ENCODE measurements at regions not wholly inside any gene's neighbourhood (a gene's known extent, or its start where the extent isn't known, plus 50 kb on each side); places are given as distances from the start of the nearest gene placed in this dataset.
"Not testable (repeated sequence)": the region's sequence is repeated elsewhere in the genome, so short reads cannot be mapped to it uniquely, and the experiment has no call there.

- CTCF ChIA-PET = interaction anchor here (0.6 kb wide), 1 partner anchor 746 kb away, joined by 3 read pairs; no protein-coding TSS in a partner anchor
- H3K4me3 ChIP-seq (ENCODE audit: control insufficient read depth in 1 of 7, extremely low read depth in 1 of 7, insufficient read depth in 4 of 7, low read depth in 2 of 7, low read length in 6 of 7); DNase-seq; H3K4me1 ChIP-seq (ENCODE audit: control extremely low read depth in 1 of 4, control insufficient read depth in 4 of 4, insufficient read depth in 4 of 4, low read length in 3 of 4); H3K27me3 ChIP-seq (replicated peaks in 2 of 5; ENCODE audit: control insufficient read depth in 4 of 5, insufficient read depth in 5 of 5, low read length in 4 of 5); H3K36me3 ChIP-seq (ENCODE audit: control insufficient read depth in 4 of 4, insufficient read depth in 4 of 4, low read length in 3 of 4); POLR2A ChIA-PET; H3K9me3 ChIP-seq (ENCODE audit: control extremely low read depth in 1 of 5, control insufficient read depth in 4 of 5, insufficient read depth in 2 of 5, low read depth in 1 of 5, low read length in 4 of 5); H3K27ac ChIP-seq (ENCODE audit: insufficient read depth in 1 of 2, low read depth in 1 of 2, low read length in 2 of 2, poor library complexity in 1 of 2, severe bottlenecking in 2 of 2): not testable (repeated sequence)
- no CpG with 5 or more reads among the region's 2 CpGs for WGBS (ENCODE audit: insufficient coverage)
Measured at GRCh38 chr1:146479188-146479587, 250.4 kb upstream of the NOTCH2NLA start.

- H3K9me3 ChIP-seq (ENCODE audit: control extremely low read depth in 1 of 5, control insufficient read depth in 4 of 5, insufficient read depth in 2 of 5, low read depth in 1 of 5, low read length in 4 of 5); H3K27ac ChIP-seq (ENCODE audit: insufficient read depth in 1 of 2, low read depth in 1 of 2, low read length in 2 of 2, poor library complexity in 1 of 2, severe bottlenecking in 2 of 2); POLR2A ChIA-PET; H3K27me3 ChIP-seq (replicated peaks in 2 of 5; ENCODE audit: control insufficient read depth in 4 of 5, insufficient read depth in 5 of 5, low read length in 4 of 5); CTCF ChIA-PET; H3K4me1 ChIP-seq (ENCODE audit: control extremely low read depth in 1 of 4, control insufficient read depth in 4 of 4, insufficient read depth in 4 of 4, low read length in 3 of 4); H3K4me3 ChIP-seq (ENCODE audit: control insufficient read depth in 1 of 7, extremely low read depth in 1 of 7, insufficient read depth in 4 of 7, low read depth in 2 of 7, low read length in 6 of 7); H3K36me3 ChIP-seq (ENCODE audit: control insufficient read depth in 4 of 4, insufficient read depth in 4 of 4, low read length in 3 of 4): not testable (repeated sequence)
- WGBS (ENCODE audit: insufficient coverage) = 71% methylated on average over 5 of the region's 12 CpGs
- peak; percentile 17 to 31 (median 27) for DNase-seq
Measured at GRCh38 chr1:146478125-146478720, 249.4 kb upstream of the NOTCH2NLA start.

GRCh38 chr1:146475086-146475485, 246.3 kb upstream of the NOTCH2NLA start:
- H3K27me3 ChIP-seq (replicated peaks in 2 of 5; ENCODE audit: control insufficient read depth in 4 of 5, insufficient read depth in 5 of 5, low read length in 4 of 5); CTCF ChIA-PET: not testable (repeated sequence)
- WGBS (ENCODE audit: insufficient coverage) = 100% methylated on average over 3 of the region's 4 CpGs

GRCh38 chr1:146474216-146474615, 245.4 kb upstream of the NOTCH2NLA start:
- CTCF ChIA-PET = not testable (repeated sequence)

More at GRCh38 chr1:146475086-146475485, 246.3 kb upstream of the NOTCH2NLA start:
- H3K9me3 ChIP-seq (ENCODE audit: control extremely low read depth in 1 of 5, control insufficient read depth in 4 of 5, insufficient read depth in 2 of 5, low read depth in 1 of 5, low read length in 4 of 5); H3K36me3 ChIP-seq (ENCODE audit: control insufficient read depth in 4 of 4, insufficient read depth in 4 of 4, low read length in 3 of 4); DNase-seq; H3K27ac ChIP-seq (ENCODE audit: insufficient read depth in 1 of 2, low read depth in 1 of 2, low read length in 2 of 2, poor library complexity in 1 of 2, severe bottlenecking in 2 of 2); H3K4me3 ChIP-seq (ENCODE audit: control insufficient read depth in 1 of 7, extremely low read depth in 1 of 7, insufficient read depth in 4 of 7, low read depth in 2 of 7, low read length in 6 of 7); POLR2A ChIA-PET; H3K4me1 ChIP-seq (ENCODE audit: control extremely low read depth in 1 of 4, control insufficient read depth in 4 of 4, insufficient read depth in 4 of 4, low read length in 3 of 4): not testable (repeated sequence)

GRCh38 chr1:146472192-146472861, 243.5 kb upstream of the NOTCH2NLA start:
- H3K27me3 ChIP-seq (replicated peaks in 2 of 5; ENCODE audit: control insufficient read depth in 4 of 5, insufficient read depth in 5 of 5, low read length in 4 of 5); POLR2A ChIA-PET; CTCF ChIA-PET; H3K4me1 ChIP-seq (ENCODE audit: control extremely low read depth in 1 of 4, control insufficient read depth in 4 of 4, insufficient read depth in 4 of 4, low read length in 3 of 4); H3K27ac ChIP-seq (ENCODE audit: insufficient read depth in 1 of 2, low read depth in 1 of 2, low read length in 2 of 2, poor library complexity in 1 of 2, severe bottlenecking in 2 of 2); H3K9me3 ChIP-seq (ENCODE audit: control extremely low read depth in 1 of 5, control insufficient read depth in 4 of 5, insufficient read depth in 2 of 5, low read depth in 1 of 5, low read length in 4 of 5); H3K36me3 ChIP-seq (ENCODE audit: control insufficient read depth in 4 of 4, insufficient read depth in 4 of 4, low read length in 3 of 4): not testable (repeated sequence)
- peak; percentile 62 to 75 (median 75) for DNase-seq
- peak overlapping the region; percentile 23 to 75 (median 60) for H3K4me3 ChIP-seq (ENCODE audit: control insufficient read depth in 1 of 7, extremely low read depth in 1 of 7, insufficient read depth in 4 of 7, low read depth in 2 of 7, low read length in 6 of 7)
- WGBS (ENCODE audit: insufficient coverage) = no CpG with 5 or more reads among the region's 42 CpGs

More at GRCh38 chr1:146474216-146474615, 245.4 kb upstream of the NOTCH2NLA start:
- H3K36me3 ChIP-seq (ENCODE audit: control insufficient read depth in 4 of 4, insufficient read depth in 4 of 4, low read length in 3 of 4); H3K4me1 ChIP-seq (ENCODE audit: control extremely low read depth in 1 of 4, control insufficient read depth in 4 of 4, insufficient read depth in 4 of 4, low read length in 3 of 4); H3K4me3 ChIP-seq (ENCODE audit: control insufficient read depth in 1 of 7, extremely low read depth in 1 of 7, insufficient read depth in 4 of 7, low read depth in 2 of 7, low read length in 6 of 7); H3K9me3 ChIP-seq (ENCODE audit: control extremely low read depth in 1 of 5, control insufficient read depth in 4 of 5, insufficient read depth in 2 of 5, low read depth in 1 of 5, low read length in 4 of 5); H3K27me3 ChIP-seq (replicated peaks in 2 of 5; ENCODE audit: control insufficient read depth in 4 of 5, insufficient read depth in 5 of 5, low read length in 4 of 5); DNase-seq; POLR2A ChIA-PET; H3K27ac ChIP-seq (ENCODE audit: insufficient read depth in 1 of 2, low read depth in 1 of 2, low read length in 2 of 2, poor library complexity in 1 of 2, severe bottlenecking in 2 of 2): not testable (repeated sequence)
- WGBS (ENCODE audit: insufficient coverage) = no CpG with 5 or more reads among the region's 6 CpGs

- no CpG with 5 or more reads among the region's 2 CpGs for WGBS (ENCODE audit: insufficient coverage)
- H3K27me3 ChIP-seq (replicated peaks in 2 of 5; ENCODE audit: control insufficient read depth in 4 of 5, insufficient read depth in 5 of 5, low read length in 4 of 5); H3K27ac ChIP-seq (ENCODE audit: insufficient read depth in 1 of 2, low read depth in 1 of 2, low read length in 2 of 2, poor library complexity in 1 of 2, severe bottlenecking in 2 of 2); H3K36me3 ChIP-seq (ENCODE audit: control insufficient read depth in 4 of 4, insufficient read depth in 4 of 4, low read length in 3 of 4); DNase-seq; CTCF ChIA-PET; H3K4me1 ChIP-seq (ENCODE audit: control extremely low read depth in 1 of 4, control insufficient read depth in 4 of 4, insufficient read depth in 4 of 4, low read length in 3 of 4); H3K9me3 ChIP-seq (ENCODE audit: control extremely low read depth in 1 of 5, control insufficient read depth in 4 of 5, insufficient read depth in 2 of 5, low read depth in 1 of 5, low read length in 4 of 5); POLR2A ChIA-PET; H3K4me3 ChIP-seq (ENCODE audit: control insufficient read depth in 1 of 7, extremely low read depth in 1 of 7, insufficient read depth in 4 of 7, low read depth in 2 of 7, low read length in 6 of 7): not testable (repeated sequence)
Measured at GRCh38 chr1:146459939-146460338, 231.1 kb upstream of the NOTCH2NLA start.

- not testable (repeated sequence) for H3K27me3 ChIP-seq (replicated peaks in 2 of 5; ENCODE audit: control insufficient read depth in 4 of 5, insufficient read depth in 5 of 5, low read length in 4 of 5)
Measured at GRCh38 chr1:146459308-146459707, 230.5 kb upstream of the NOTCH2NLA start.

More at GRCh38 chr1:146459308-146459707, 230.5 kb upstream of the NOTCH2NLA start:
- no CpG with 5 or more reads among the region's 5 CpGs for WGBS (ENCODE audit: insufficient coverage)
- DNase-seq; POLR2A ChIA-PET; H3K27ac ChIP-seq (ENCODE audit: insufficient read depth in 1 of 2, low read depth in 1 of 2, low read length in 2 of 2, poor library complexity in 1 of 2, severe bottlenecking in 2 of 2); H3K36me3 ChIP-seq (ENCODE audit: control insufficient read depth in 4 of 4, insufficient read depth in 4 of 4, low read length in 3 of 4); H3K4me1 ChIP-seq (ENCODE audit: control extremely low read depth in 1 of 4, control insufficient read depth in 4 of 4, insufficient read depth in 4 of 4, low read length in 3 of 4); H3K4me3 ChIP-seq (ENCODE audit: control insufficient read depth in 1 of 7, extremely low read depth in 1 of 7, insufficient read depth in 4 of 7, low read depth in 2 of 7, low read length in 6 of 7); CTCF ChIA-PET; H3K9me3 ChIP-seq (ENCODE audit: control extremely low read depth in 1 of 5, control insufficient read depth in 4 of 5, insufficient read depth in 2 of 5, low read depth in 1 of 5, low read length in 4 of 5): not testable (repeated sequence)

Measured in common myeloid progenitor, CD34-positive (primary cell).